HUDEP-2 (cell line): ENCODE measurements at regions not wholly inside any gene's neighbourhood (a gene's known extent, or its start where the extent isn't known, plus 50 kb on each side); places are given as distances from the start of the nearest gene placed in this dataset.
"Not testable (repeated sequence)": the region's sequence is repeated elsewhere in the genome, so short reads cannot be mapped to it uniquely, and the experiment has no call there.

ENCODE experiments used
- DNase-seq, 76 experiments: peaks; one replicate each; lab custom pipeline; 2025; ENCODE audit not compliant: unreplicated experiment in 76 of 76; lab: John Stamatoyannopoulos, UW

DNA sequence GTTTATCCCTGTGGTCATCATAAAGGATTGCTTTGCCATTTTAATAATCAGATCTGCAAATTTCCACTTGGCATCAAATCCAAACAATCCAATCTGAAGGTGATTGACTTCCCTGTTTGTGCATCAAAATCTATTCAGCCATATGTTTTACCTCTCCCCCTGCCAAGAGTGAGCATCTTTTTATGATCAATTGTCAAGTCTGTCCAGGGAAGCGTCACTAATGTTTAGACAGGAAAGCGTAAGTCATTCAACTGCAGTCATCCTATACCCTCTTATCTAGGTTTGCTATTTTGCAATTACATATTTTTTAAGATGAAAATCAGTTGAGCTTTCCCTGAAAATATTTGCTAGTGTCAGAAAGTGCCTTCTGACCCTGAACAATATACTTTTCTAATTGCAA lies 1224.1 kb upstream of the SEL1L start:
- DNase-seq, result no peak

DNA sequence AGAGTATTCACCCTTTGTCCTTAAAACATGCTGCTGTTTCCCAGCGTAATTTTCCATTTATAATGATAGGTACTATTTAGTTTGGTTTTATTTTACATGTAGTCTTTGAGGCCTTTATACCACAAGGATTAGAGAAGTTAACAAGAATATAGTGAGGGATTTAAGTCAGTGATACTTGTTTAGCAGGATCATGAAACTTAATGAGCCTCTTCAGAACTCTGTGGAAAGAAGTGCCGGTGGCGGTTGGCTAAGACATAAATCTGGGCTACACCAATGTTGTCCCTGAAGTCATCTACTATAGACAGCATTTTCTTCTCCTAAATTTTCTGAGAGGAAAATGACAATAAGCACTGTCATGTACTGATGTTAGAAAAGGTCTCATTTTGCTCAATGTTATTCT lies 1226.0 kb upstream of the SEL1L start:
- DNase-seq, result no peak

DNA sequence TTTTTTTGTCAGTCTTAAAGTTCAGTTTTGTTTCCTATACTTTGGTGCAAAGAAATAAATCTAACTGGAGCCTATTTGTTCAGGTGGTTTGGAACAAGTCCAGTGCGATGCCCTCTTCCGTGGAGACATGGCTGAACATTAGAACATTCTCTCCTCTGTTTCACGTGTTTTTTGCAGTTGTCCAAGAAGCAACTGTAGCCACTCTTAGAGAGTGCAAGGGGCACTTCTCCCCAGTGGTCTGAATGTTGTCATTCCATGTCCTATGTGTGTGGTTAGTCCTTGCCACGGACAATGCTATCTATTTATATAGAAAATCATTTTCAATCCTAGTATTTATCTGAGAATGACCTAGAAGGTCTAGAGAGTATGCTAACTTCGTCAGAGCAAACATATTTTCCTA lies 1232.5 kb upstream of the SEL1L start:
- no peak for DNase-seq

GRCh38 chr14:82766996-82767395 lies 1233.3 kb upstream of the SEL1L start:
- no peak for DNase-seq

DNA sequence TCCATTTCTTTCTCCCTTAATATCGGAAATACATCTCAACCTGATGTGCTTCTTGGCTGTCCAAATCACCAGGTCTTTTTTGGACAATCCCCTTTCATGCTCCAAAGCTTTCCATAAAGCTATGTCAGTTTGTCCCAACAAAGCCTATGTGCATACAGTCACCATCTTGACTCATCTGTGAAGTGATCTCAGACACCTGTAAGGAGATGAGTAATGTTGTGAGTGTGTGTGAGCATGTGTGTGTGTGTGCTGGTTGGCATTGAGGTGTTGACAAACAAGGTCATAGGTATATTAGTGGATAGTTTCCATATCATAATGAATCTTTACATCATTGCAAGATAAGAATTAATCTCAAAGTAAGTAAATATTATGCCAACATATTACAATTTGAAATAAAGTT lies 1243.3 kb upstream of the SEL1L start:
- DNase-seq, result no peak

GRCh38 chr14:82778008-82778590 lies 1244.4 kb upstream of the SEL1L start:
- no peak for DNase-seq

GRCh38 chr14:82778601-82779000 lies 1244.9 kb upstream of the SEL1L start:
- DNase-seq, result no peak

GRCh38 chr14:82779301-82779700 lies 1245.6 kb upstream of the SEL1L start:
- DNase-seq, result no peak

- no peak for DNase-seq
Observed at GRCh38 chr14:82785756-82786482, 1252.3 kb upstream of the SEL1L start.

GRCh38 chr14:82786483-82786880 lies 1252.8 kb upstream of the SEL1L start:
- no peak for DNase-seq

DNA sequence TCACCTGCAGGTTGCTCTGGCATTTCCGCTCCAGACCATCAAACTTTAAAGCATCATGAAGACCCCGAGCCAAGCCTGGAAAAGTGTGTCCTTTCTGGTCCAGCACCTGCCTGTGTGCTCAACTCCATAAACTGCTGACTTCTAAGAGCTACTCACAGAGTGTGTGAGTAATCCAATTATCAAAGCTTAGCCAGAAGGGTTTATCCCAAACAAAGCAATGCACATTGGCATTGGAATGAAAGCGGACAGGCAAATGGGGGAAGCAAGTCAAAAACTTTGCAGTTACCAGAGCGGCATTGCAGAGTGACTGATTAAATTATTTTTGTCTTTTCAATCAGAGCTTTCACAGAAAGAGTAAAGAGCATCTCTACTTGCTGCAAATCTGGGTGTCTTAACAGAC lies 1262.4 kb upstream of the SEL1L start:
- DNase-seq, result no peak

GRCh38 chr14:82798276-82798675 lies 1264.6 kb upstream of the SEL1L start:
- no peak for DNase-seq

- no peak for DNase-seq
Observed at GRCh38 chr14:82805892-82806825, 1272.5 kb upstream of the SEL1L start.

DNA sequence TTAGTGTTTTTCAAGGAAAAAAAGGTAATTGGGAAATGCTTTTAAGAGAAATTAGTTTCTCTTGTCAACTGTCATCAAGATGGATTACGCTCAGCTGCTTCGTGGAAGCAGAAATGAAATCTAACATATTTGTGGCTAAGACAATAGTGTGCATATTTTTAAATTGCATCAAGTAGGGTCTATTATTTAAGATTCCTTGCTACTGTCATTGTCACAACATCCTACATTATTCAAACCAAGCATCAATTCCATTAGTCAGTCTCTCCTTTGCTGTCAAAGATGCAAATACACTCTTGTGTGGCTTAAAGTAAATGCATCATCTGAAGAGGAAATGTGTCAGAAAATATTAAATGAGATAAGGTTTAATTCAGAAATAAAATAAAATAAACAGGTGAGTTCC lies 1277.6 kb upstream of the SEL1L start:
- DNase-seq, result no peak

DNA sequence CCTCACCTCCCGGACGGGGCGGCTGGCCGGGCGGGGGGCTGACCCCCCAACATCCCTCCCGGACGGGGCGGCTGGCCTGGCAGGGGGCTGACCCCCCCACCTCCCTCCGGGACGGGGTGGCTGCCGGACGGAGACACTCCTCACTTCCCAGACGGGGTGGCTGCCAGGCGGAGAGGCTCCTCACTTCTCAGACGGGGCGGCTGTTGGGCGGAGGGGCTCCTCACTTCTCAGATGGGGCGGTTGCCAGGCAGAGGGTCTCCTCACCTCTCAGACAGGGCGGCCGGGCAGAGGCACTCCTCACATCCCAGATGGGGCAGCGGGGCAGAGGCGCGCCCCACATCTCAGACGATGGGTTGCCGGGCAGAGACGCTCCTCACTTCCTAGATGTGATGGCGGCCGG lies 1280.7 kb upstream of the SEL1L start:
- DNase-seq, result not testable (repeated sequence)

- DNase-seq, result no peak
Observed at GRCh38 chr14:82830596-82830995, 1296.9 kb upstream of the SEL1L start.

DNA sequence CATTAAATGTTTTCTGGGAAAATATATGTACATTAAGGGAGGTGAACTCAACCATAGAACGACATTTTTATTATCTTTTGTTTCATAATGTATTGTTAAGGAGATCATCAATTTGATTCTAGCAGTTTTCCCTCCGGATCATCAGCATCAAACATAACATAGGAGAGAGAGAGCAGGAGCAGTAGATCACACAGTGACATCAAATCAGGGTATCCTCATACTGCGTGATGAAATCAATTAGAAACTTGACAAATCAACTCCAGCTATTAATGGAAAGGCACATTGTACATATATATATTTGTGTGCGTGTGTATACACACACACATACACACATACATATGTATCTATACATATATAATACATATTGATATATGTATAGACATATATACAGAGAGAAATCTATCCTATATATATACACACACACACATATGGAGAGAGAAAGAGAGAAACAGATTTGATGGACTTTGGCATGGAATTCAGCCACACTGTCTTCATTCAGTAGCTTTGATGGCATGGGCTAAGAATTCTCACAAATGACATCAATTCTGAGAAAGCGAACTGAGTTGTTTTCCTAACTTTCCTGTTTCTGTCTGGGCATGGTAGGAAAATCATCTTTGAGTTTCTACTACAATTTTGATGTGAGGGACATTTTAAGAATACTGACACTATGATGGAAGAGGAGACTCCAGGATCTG lies 1302.8 kb upstream of the SEL1L start:
- no peak for DNase-seq

- no peak for DNase-seq
Observed at GRCh38 chr14:82837611-82838140, 1304.0 kb upstream of the SEL1L start.

GRCh38 chr14:82850576-82850975 lies 1316.9 kb upstream of the SEL1L start:
- DNase-seq, result no peak

- DNase-seq, result no peak
Observed at GRCh38 chr14:82854131-82854530, 1320.5 kb upstream of the SEL1L start.

- no peak for DNase-seq
Observed at GRCh38 chr14:82854901-82855300, 1321.2 kb upstream of the SEL1L start.
